Endothelial cell of hepatic sinusoid (primary cell): ENCODE measurements at regions not wholly inside any gene's neighbourhood (a gene's known extent, or its start where the extent isn't known, plus 50 kb on each side); places are given as distances from the start of the nearest gene placed in this dataset.
"Not testable (repeated sequence)": the region's sequence is repeated elsewhere in the genome, so short reads cannot be mapped to it uniquely, and the experiment has no call there.

Experiments
- in situ Hi-C: cut with HindIII; loops from 2 replicates; pipeline ENCODE4 v1.10.0; 2017; ENCODE audit warnings: low sequenced_read_pairs

GRCh38 chr4:79223993-79224776 lies 101.7 kb downstream of the NAA11 start:
- in situ Hi-C loops, result no loop called here

- in situ Hi-C loops, result no loop called here
These were observed 108.8 kb downstream of the NAA11 start for GRCh38 chr4:79217025-79217424.

- in situ Hi-C loops, result loop anchor here (5.0 kb wide), 1 partner anchor 94 kb away; no protein-coding TSS in a partner anchor
These were observed 112.2 kb downstream of the NAA11 start for GRCh38 chr4:79213702-79214101.

- in situ Hi-C loops, result loop anchor here (5.0 kb wide), 1 partner anchor 94 kb away; no protein-coding TSS in a partner anchor
These were observed 112.9 kb downstream of the NAA11 start for GRCh38 chr4:79213010-79213409.

- in situ Hi-C loops, result loop anchor here (5.0 kb wide), 1 partner anchor 95 kb away; no protein-coding TSS in a partner anchor
These were observed 113.5 kb downstream of the NAA11 start for GRCh38 chr4:79212311-79212710.

- in situ Hi-C loops, result loop anchor here (5.0 kb wide), 1 partner anchor 96 kb away; no protein-coding TSS in a partner anchor
These were observed 114.4 kb downstream of the NAA11 start for GRCh38 chr4:79211490-79211889.

GRCh38 chr4:79210636-79211049 lies 115.2 kb downstream of the NAA11 start:
- in situ Hi-C loops, result loop anchor here (5.0 kb wide), 1 partner anchor 97 kb away; no protein-coding TSS in a partner anchor

- in situ Hi-C loops, result loop anchor here (5.0 kb wide), 1 partner anchor 97 kb away; no protein-coding TSS in a partner anchor
These were observed 115.8 kb downstream of the NAA11 start for GRCh38 chr4:79209822-79210635.

- in situ Hi-C loops, result no loop called here
These were observed 116.8 kb downstream of the NAA11 start for GRCh38 chr4:79209081-79209480.

- in situ Hi-C loops, result no loop called here
These were observed 118.6 kb downstream of the NAA11 start for GRCh38 chr4:79207281-79207680.

- in situ Hi-C loops, result no loop called here
These were observed 119.2 kb downstream of the NAA11 start for GRCh38 chr4:79206660-79207059.

GRCh38 chr4:79205121-79205520 lies 120.7 kb downstream of the NAA11 start:
- in situ Hi-C loops, result no loop called here

GRCh38 chr4:79201971-79202370 lies 123.9 kb downstream of the NAA11 start:
- in situ Hi-C loops, result no loop called here

GRCh38 chr4:79199743-79200142 lies 126.1 kb downstream of the NAA11 start:
- in situ Hi-C loops, result no loop called here

- in situ Hi-C loops, result no loop called here
These were observed 126.8 kb downstream of the NAA11 start for GRCh38 chr4:79198951-79199587.

- in situ Hi-C loops, result no loop called here
These were observed 128.4 kb downstream of the NAA11 start for GRCh38 chr4:79197275-79198009.

- in situ Hi-C loops, result not testable (repeated sequence)
These were observed 134.6 kb downstream of the NAA11 start for GRCh38 chr4:79191292-79191691.

GRCh38 chr4:79185526-79186045 lies 140.3 kb downstream of the NAA11 start:
- in situ Hi-C loops, result no loop called here

- in situ Hi-C loops, result no loop called here
These were observed 141.4 kb downstream of the NAA11 start for GRCh38 chr4:79184476-79184875.

- in situ Hi-C loops, result no loop called here
These were observed 143.7 kb downstream of the NAA11 start for GRCh38 chr4:79182209-79182608.
